PC-9 (cell line): ENCODE measurements at regions not wholly inside any gene's neighbourhood (a gene's known extent, or its start where the extent isn't known, plus 50 kb on each side); places are given as distances from the start of the nearest gene placed in this dataset.

Experiments used
- BruUV-seq: library from RNA; stranded (reverse); fragments of 400-500 nt; replicated peaks from 2 replicates; lab custom pipeline; 2021; lab: Mats Ljungman, UMichigan
- CTCF ChIA-PET: fragments of 300-600 bp; sonication (Branson Sonifier 250); formaldehyde crosslinking; loops from one replicate; lab custom pipeline; 2022; ENCODE audit warnings: antibody characterized with exemption; lab: Charles Lee
- POLR2A ChIA-PET: fragments of 300-600 bp; sonication (Branson Sonifier 250); formaldehyde crosslinking; loops from one replicate; lab custom pipeline; 2022; ENCODE audit warnings: antibody characterized with exemption; ENCODE audit not compliant: unreplicated experiment; lab: Charles Lee
- DNase-seq, 2 experiments: peaks; one replicate each; pipeline versions ENCODE4 v3.0.0 to v3.0.0-alpha.2; 2015 to 2022; ENCODE audit warnings: mixed read lengths in 1 of 2
- H2AFZ ChIP-seq: fragments of 200-600 bp; sonication (generic); 2 replicates; pipeline ENCODE4 v1.8.1; 2017; ENCODE audit warnings: antibody characterized with exemption
- H3F3A ChIP-seq: fragments of 200-600 bp; sonication (generic); 2 replicates; pipeline ENCODE4 v1.8.1; 2017; ENCODE audit warnings: antibody characterized with exemption, mild to moderate bottlenecking, low read depth; ENCODE audit not compliant: insufficient read depth
- H3K27ac ChIP-seq: fragments of 200-600 bp; sonication (generic); 2 replicates; pipeline ENCODE4 v1.6.1; 2016; ENCODE audit warnings: mixed run types
- H3K27me3 ChIP-seq: fragments of 200-600 bp; sonication (generic); 2 replicates; pipeline ENCODE4 v1.6.1; 2016; ENCODE audit warnings: low read depth, mixed run types; ENCODE audit not compliant: insufficient read depth
- H3K36me3 ChIP-seq: fragments of 200-600 bp; sonication (generic); 2 replicates; pipeline ENCODE4 v1.6.1; 2016; ENCODE audit warnings: low read depth, mixed run types
- H3K4me1 ChIP-seq: fragments of 200-600 bp; sonication (generic); replicated peaks from 2 replicates; pipeline ENCODE4 v1.6.1; 2016; ENCODE audit warnings: mixed run types; ENCODE audit not compliant: insufficient read depth
- H3K4me2 ChIP-seq: fragments of 200-600 bp; sonication (generic); 2 replicates; pipeline ENCODE4 v1.6.1; 2017; ENCODE audit warnings: mixed run types
- H3K4me3 ChIP-seq: fragments of 200-600 bp; sonication (generic); 2 replicates; pipeline ENCODE4 v1.6.1; 2016; ENCODE audit warnings: mixed run types
- H3K79me2 ChIP-seq: fragments of 200-600 bp; sonication (generic); 2 replicates; pipeline ENCODE4 v1.6.1; 2017; ENCODE audit warnings: low read depth, mixed run types
- H3K9me2 ChIP-seq: fragments of 200-600 bp; sonication (generic); 2 replicates; pipeline ENCODE4 v1.8.1; 2017; ENCODE audit warnings: mild to moderate bottlenecking; ENCODE audit not compliant: insufficient read depth
- H3K9me3 ChIP-seq: fragments of 200-600 bp; sonication (generic); 2 replicates; pipeline ENCODE4 v1.8.1; 2016; ENCODE audit warnings: low read depth; ENCODE audit not compliant: insufficient read depth
- H4K20me1 ChIP-seq: fragments of 200-600 bp; sonication (generic); 2 replicates; pipeline ENCODE4 v1.8.1; 2017; ENCODE audit not compliant: insufficient read depth
- EZH2 ChIP-seq: fragments of 200-600 bp; sonication (generic); IDR thresholded peaks from 2 replicates; pipeline ENCODE4 v1.8.0; 2017; ENCODE audit warnings: antibody characterized with exemption, low read depth
- intact Hi-C: fragments of 100-400 bp; cut with micrococcal nuclease; formaldehyde crosslinking; loops from one replicate; pipeline ENCODE4 v1.10.0; 2022; ENCODE audit not compliant: unreplicated experiment
- TF ChIP-seq, protein P1 (sequence below): fragments of 200-600 bp; sonication (generic); conservative IDR thresholded peaks from 2 replicates; pipeline ENCODE4 v1.6.1; 2017; ENCODE audit warnings: mixed run types, antibody characterized with exemption, mild to moderate bottlenecking, moderate library complexity

DNA sequence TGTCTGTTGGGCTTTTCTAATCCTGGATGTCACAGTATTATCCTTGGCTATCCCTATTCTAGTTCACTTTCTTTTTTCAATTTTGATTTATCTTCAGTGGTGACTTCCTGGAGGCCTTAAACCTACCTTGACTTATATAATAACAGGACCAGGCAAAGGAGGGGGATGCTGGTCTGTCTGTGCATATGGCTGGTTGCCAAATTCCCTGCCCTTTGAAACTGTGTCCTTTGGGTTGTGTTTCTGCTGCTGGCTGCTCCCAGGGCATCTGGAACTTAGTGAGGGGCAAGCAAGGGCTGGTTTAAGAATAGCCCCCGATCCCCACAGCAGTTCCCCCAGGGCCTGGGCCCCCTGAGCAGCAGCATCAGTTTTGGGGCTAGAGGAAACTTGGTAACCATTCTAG is 96.0 kb upstream of the MAX start:
- no TSS peak for BruUV-seq
- CTCF ChIA-PET: interaction anchor here (0.6 kb wide), 1 partner anchor 17 kb away, joined by 5 read pairs; no protein-coding TSS in a partner anchor
- no peaks in the 10 kb centered on the region for H3K4me1 ChIP-seq

DNA sequence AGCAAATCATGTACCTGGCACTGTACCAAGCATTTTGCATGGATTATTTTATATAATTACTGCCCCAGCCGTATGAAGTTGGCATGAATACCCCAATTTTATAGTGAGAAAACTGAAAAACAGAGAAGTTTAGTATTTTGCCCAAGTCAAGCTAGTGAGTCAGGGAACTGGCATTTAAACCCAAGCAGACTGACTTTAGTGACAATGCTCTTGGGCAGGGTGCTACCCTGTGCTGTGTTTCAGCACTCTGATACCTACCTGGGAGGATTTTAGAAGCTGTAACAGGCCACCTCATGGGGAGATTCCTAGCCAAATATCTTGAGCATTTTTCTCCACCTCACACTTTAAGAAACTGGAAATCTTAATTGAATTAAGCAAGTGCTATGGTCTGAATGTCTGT is 98.1 kb upstream of the MAX start:
- DNase-seq: no peak
- TF ChIP-seq, protein P1, sequence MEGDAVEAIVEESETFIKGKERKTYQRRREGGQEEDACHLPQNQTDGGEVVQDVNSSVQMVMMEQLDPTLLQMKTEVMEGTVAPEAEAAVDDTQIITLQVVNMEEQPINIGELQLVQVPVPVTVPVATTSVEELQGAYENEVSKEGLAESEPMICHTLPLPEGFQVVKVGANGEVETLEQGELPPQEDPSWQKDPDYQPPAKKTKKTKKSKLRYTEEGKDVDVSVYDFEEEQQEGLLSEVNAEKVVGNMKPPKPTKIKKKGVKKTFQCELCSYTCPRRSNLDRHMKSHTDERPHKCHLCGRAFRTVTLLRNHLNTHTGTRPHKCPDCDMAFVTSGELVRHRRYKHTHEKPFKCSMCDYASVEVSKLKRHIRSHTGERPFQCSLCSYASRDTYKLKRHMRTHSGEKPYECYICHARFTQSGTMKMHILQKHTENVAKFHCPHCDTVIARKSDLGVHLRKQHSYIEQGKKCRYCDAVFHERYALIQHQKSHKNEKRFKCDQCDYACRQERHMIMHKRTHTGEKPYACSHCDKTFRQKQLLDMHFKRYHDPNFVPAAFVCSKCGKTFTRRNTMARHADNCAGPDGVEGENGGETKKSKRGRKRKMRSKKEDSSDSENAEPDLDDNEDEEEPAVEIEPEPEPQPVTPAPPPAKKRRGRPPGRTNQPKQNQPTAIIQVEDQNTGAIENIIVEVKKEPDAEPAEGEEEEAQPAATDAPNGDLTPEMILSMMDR: no peak
- TF ChIP-seq EZH2: no peak
- Histone ChIP-seq H3K27me3 (no peaks in the 10 kb centered on the region), H3K9me2 (no peaks in the 10 kb centered on the region), H3K4me1 (no peaks in the 10 kb centered on the region), H4K20me1 (no peaks in the 10 kb centered on the region), H3K4me2 (no peak overlapping the region), H2AFZ (no peak overlapping the region), H3K4me3 (no peak overlapping the region), H3K36me3 (no peaks in the 10 kb centered on the region), H3K27ac (no peak overlapping the region), H3K79me2 (no peaks in the 10 kb centered on the region), H3K9me3 (no peaks in the 10 kb centered on the region), H3F3A (no peaks in the 10 kb centered on the region)
- POLR2A ChIA-PET: no interaction called here
- intact Hi-C loops: no loop called here
- CTCF ChIA-PET: interaction anchor here (0.6 kb wide), 1 partner anchor 9 kb away, joined by 5 read pairs; no protein-coding TSS in a partner anchor
- BruUV-seq: no TSS peak

More for the DNA sequence above, 96.0 kb upstream of the MAX start:
- Histone ChIP-seq H3K27me3 (no peaks in the 10 kb centered on the region), H3K36me3 (no peaks in the 10 kb centered on the region), H3K27ac (no peak overlapping the region), H3K9me3 (no peaks in the 10 kb centered on the region), H2AFZ (no peak overlapping the region), H4K20me1 (no peaks in the 10 kb centered on the region), H3K79me2 (no peaks in the 10 kb centered on the region), H3K4me3 (no peak overlapping the region), H3K9me2 (no peaks in the 10 kb centered on the region), H3F3A (no peaks in the 10 kb centered on the region), H3K4me2 (no peak overlapping the region)
- POLR2A ChIA-PET: no interaction called here
- no peak for DNase-seq
- TF ChIP-seq, protein P1: no peak
- TF ChIP-seq EZH2: no peak
- intact Hi-C loops: no loop called here

DNA sequence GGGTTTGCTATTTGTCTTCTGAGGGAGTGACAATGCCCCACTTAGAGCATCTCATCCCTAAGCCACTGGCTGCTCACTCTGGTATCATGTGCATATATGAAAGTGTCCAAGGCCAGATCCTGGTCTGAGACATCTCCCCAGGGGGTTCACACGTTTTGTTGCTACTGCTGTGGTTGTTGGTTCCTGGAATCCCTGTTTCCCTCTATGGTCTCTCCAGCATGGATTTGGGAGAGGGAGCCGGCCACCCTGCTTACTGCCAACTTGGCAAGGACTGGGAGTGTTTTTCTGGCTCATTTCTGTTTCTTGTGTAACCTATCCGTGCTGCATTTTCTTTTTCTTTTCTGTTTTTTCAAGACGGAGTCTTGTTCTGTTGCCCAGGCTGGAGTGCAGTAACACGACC is 101.3 kb upstream of the MAX start:
- Histone ChIP-seq H3K9me2 (no peaks in the 10 kb centered on the region), H3K9me3 (no peaks in the 10 kb centered on the region), H2AFZ (no peak overlapping the region), H3F3A (no peaks in the 10 kb centered on the region; the same call in 1 of the 2 replicates), H3K27me3 (no peaks in the 10 kb centered on the region), H4K20me1 (no peaks in the 10 kb centered on the region), H3K4me1 (peaks cover 10% of the 10 kb centered on the region; the same call in 1 of the 2 replicates), H3K36me3 (no peaks in the 10 kb centered on the region), H3K4me2 (no peak overlapping the region), H3K27ac (no peak overlapping the region), H3K79me2 (no peaks in the 10 kb centered on the region), H3K4me3 (no peak overlapping the region)
- no TSS peak for BruUV-seq
- CTCF ChIA-PET: no interaction called here
- intact Hi-C loops: no loop called here
- peak in 1 of 2 experiments; percentile 23 for DNase-seq
- TF ChIP-seq EZH2: no peak
- TF ChIP-seq, protein P1: no peak
- POLR2A ChIA-PET: no interaction called here
